Activated CD8-positive, alpha-beta memory T cell treated with anti-CD3 and anti-CD28 coated beads, Interleukin-2, amount 10 ng/mL, durations not matched to agents 7 days and 5 days (primary cell): ENCODE measurements at regions not wholly inside any gene's neighbourhood (a gene's known extent, or its start where the extent isn't known, plus 50 kb on each side); places are given as distances from the start of the nearest gene placed in this dataset.
"Not testable (repeated sequence)": the region's sequence is repeated elsewhere in the genome, so short reads cannot be mapped to it uniquely, and the experiment has no call there.

ENCODE experiments used
- ATAC-seq: fragments of 150-1000 bp; cut with Tn5 transposase; one replicate; pipeline ENCODE4 v1.10.0; 2021; ENCODE audit warnings: moderate library complexity
- CTCF ChIA-PET: fragments of 350-600 bp; sonication (Branson Sonifier 250); formaldehyde crosslinking; loops from one replicate; lab custom pipeline; 2021; ENCODE audit warnings: antibody characterized with exemption; lab: Charles Lee
- DNase-seq: peaks from one replicate; pipeline ENCODE4 v3.0.0-alpha.2; 2020
- H3K27ac Mint-ChIP-seq: one replicate; pipeline ENCODE4 v1.8.0; 2021; ENCODE audit warnings: mild to moderate bottlenecking, mixed read lengths
- H3K27me3 Mint-ChIP-seq: one replicate; pipeline ENCODE4 v1.8.0; 2021; ENCODE audit warnings: mixed read lengths
- H3K36me3 Mint-ChIP-seq: one replicate; pipeline ENCODE4 v1.8.0; 2021; ENCODE audit warnings: mild to moderate bottlenecking, mixed read lengths
- H3K4me1 Mint-ChIP-seq: one replicate; pipeline ENCODE4 v1.8.0; 2021; ENCODE audit warnings: mixed read lengths
- H3K4me3 Mint-ChIP-seq: one replicate; pipeline ENCODE4 v1.8.0; 2021; ENCODE audit warnings: mild to moderate bottlenecking, moderate library complexity, mixed read lengths
- H3K9me3 Mint-ChIP-seq: one replicate; pipeline ENCODE4 v1.8.0; 2022; ENCODE audit warnings: low read depth, mixed read lengths

DNA sequence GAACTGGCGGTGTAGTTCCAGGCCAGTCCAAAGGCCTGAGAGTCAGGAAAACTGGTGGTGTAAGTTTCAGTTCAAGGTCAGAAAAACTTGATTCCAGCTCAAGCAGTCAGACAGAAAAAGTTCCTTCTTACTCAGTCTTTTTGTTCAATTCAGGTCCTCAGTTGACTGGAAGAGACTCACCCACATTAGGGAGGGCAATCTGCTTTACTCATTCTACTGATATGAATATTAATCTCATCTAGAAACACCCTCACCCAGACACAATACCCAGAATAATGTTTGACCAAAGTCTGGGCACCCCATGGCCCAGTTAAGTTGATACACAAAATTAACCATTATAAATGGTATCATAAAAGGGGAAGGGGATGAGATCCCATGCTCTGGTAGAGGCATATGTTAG, 50.1 kb upstream of the LTA4H start:
- Mint-ChIP-seq H3K4me1 (peaks cover 2% of the 10 kb centered on the region), H3K9me3 (peaks cover 15% of the 10 kb centered on the region), H3K36me3 (peaks cover 5% of the 10 kb centered on the region), H3K27ac (no peak overlapping the region), H3K4me3 (no peak overlapping the region), H3K27me3 (no peaks in the 10 kb centered on the region)
- no peak for DNase-seq
- CTCF ChIA-PET = no interaction called here
- no peak for ATAC-seq

- H3K27me3 Mint-ChIP-seq, DNase-seq, CTCF ChIA-PET, H3K4me1 Mint-ChIP-seq, H3K4me3 Mint-ChIP-seq, ATAC-seq, H3K36me3 Mint-ChIP-seq: not testable (repeated sequence)
- peaks cover 15% of the 10 kb centered on the region for H3K9me3 Mint-ChIP-seq
- peak overlapping the region; percentile 9 for H3K27ac Mint-ChIP-seq
Measured at GRCh38 chr12:96086190-96086589, 50.8 kb upstream of the LTA4H start.

DNA sequence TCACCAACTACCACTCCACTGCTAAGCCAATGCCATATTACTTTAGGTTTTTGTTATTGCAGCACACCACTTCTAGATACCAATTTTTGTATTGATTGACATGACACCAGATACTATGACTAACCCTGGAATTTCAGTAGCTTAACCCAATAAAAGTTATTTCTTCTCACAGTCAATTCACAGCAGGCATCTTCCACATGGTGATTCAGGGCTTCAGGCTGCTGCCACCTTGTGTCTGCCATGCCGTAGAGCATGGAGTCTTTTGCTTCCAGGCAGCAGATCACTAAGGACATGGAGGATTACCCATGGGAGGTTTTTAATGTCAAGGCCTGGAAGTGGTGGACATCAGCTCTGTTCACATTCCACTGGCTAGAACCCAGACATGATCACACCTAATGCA, 56.4 kb upstream of the LTA4H start:
- CTCF ChIA-PET = no interaction called here
- no peak for ATAC-seq
- Mint-ChIP-seq H3K27me3 (no peaks in the 10 kb centered on the region), H3K27ac (no peak overlapping the region), H3K4me1 (peaks cover 10% of the 10 kb centered on the region), H3K36me3 (no peaks in the 10 kb centered on the region), H3K4me3 (no peak overlapping the region), H3K9me3 (peaks cover 6% of the 10 kb centered on the region)
- no peak for DNase-seq

DNA sequence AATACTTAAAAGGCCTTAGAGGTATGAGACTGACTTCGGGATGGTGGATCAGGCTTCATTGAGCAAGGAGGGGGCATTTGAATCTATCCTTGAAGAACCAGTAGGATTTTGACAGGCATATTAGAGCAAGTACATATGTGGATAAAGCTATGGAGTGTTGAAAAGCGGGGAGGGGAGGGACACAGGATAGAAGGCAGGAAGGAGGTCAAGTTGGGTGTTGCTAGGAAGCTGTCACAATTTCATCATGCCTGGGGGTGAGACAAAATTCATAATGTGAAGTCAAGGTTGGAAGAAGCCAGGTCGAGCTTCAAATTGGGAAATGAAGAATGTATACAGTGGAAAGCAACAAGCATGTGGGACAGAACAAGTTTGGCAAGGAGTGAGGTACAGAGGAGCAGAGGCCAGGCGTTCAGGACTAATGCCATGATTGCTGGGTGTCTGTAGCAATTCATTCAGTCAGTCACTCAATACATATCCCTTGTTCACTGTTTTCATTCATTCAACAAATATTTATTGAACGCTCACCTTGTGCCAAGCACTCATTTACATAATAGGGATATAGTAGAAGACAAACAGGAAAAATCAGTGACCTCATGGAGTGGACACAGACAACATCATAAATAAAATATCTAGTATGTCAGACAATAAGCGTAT, 58.3 kb upstream of the LTA4H start:
- DNase-seq = no peak
- CTCF ChIA-PET = no interaction called here
- H3K4me3 Mint-ChIP-seq = no peak overlapping the region
- ATAC-seq = no peak
- peaks cover 3% of the 10 kb centered on the region for H3K9me3 Mint-ChIP-seq
- peaks cover 10% of the 10 kb centered on the region for H3K4me1 Mint-ChIP-seq
- no peaks in the 10 kb centered on the region for H3K36me3 Mint-ChIP-seq
- no peaks in the 10 kb centered on the region for H3K27me3 Mint-ChIP-seq
- H3K27ac Mint-ChIP-seq = no peak overlapping the region

GRCh38 chr12:96094201-96094600, 58.8 kb upstream of the LTA4H start:
- Mint-ChIP-seq H3K4me1 (peaks cover 10% of the 10 kb centered on the region), H3K27ac (no peak overlapping the region), H3K4me3 (no peak overlapping the region), H3K36me3 (no peaks in the 10 kb centered on the region), H3K27me3 (no peaks in the 10 kb centered on the region), H3K9me3 (peaks cover 3% of the 10 kb centered on the region)
- CTCF ChIA-PET = no interaction called here
- DNase-seq (no peak), ATAC-seq (no peak)

- no peak for DNase-seq
- no peak overlapping the region for H3K4me3 Mint-ChIP-seq
- no peak for ATAC-seq
- H3K27ac Mint-ChIP-seq = no peak overlapping the region
- H3K27me3 Mint-ChIP-seq = no peaks in the 10 kb centered on the region
- CTCF ChIA-PET = no interaction called here
- H3K36me3 Mint-ChIP-seq = no peaks in the 10 kb centered on the region
- H3K9me3 Mint-ChIP-seq = no peaks in the 10 kb centered on the region
- H3K4me1 Mint-ChIP-seq = peaks cover 19% of the 10 kb centered on the region
Measured at GRCh38 chr12:96098631-96099030, 63.2 kb upstream of the LTA4H start.

DNA sequence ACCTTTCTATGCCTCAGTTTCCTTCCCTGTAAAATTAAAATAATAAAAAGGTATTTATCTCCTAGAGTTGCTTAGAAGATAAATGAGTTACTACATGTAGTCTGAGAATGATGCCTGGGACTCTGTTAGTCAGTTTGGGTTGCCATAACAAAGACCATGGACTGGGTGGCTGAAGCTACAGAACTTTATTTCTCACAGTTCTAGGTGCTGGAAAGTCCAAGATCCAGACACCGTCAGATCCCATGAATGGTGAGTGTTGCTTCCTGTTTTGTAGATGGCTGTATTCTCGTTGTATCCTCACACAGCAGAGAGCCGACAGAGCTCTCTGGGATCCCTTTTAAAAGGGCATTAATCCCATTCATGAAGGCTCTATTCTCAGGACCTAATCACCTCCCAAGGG, 64.0 kb upstream of the LTA4H start:
- Mint-ChIP-seq H3K9me3 (no peaks in the 10 kb centered on the region), H3K4me1 (peaks cover 14% of the 10 kb centered on the region), H3K27ac (no peak overlapping the region), H3K36me3 (no peaks in the 10 kb centered on the region), H3K27me3 (no peaks in the 10 kb centered on the region), H3K4me3 (no peak overlapping the region)
- DNase-seq = no peak
- CTCF ChIA-PET = interaction anchor here (0.6 to 1.2 kb wide), 3 partner anchors 35 to 273 kb away, joined by 3 to 4 read pairs (median 3); no protein-coding TSS in a partner anchor
- ATAC-seq = no peak

- H3K27ac Mint-ChIP-seq = peak overlapping the region; percentile 24
- no peaks in the 10 kb centered on the region for H3K27me3 Mint-ChIP-seq
- no peaks in the 10 kb centered on the region for H3K9me3 Mint-ChIP-seq
- no peaks in the 10 kb centered on the region for H3K36me3 Mint-ChIP-seq
- peak; percentile 30 for ATAC-seq
- peaks cover 8% of the 10 kb centered on the region for H3K4me1 Mint-ChIP-seq
- DNase-seq = peak; percentile 41
- no peak overlapping the region for H3K4me3 Mint-ChIP-seq
- CTCF ChIA-PET = interaction anchor here (0.6 to 1.2 kb wide), 3 partner anchors 36 to 272 kb away, joined by 3 to 4 read pairs (median 3); no protein-coding TSS in a partner anchor
Measured at GRCh38 chr12:96099986-96100385, 64.6 kb upstream of the LTA4H start.

DNA sequence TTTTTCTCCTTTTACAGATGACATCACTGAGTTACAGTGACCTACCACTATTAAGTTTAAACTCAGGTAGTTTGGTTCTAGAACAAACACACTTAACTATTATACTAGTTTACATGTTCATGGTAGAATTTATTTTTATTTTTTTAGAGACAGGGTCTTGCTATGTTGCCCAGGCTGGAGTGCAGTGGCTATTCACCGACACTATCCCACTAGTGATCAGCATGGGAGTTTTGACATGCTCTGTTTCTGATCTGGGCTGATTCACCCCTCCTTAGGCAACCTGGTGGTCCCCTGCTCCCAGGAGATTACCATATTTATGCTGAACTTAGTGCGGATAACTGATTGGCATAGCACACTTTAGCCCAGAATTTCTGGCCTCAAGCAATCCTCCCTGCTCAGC, 66.4 kb upstream of the LTA4H start:
- no peaks in the 10 kb centered on the region for H3K9me3 Mint-ChIP-seq
- no peaks in the 10 kb centered on the region for H3K27me3 Mint-ChIP-seq
- CTCF ChIA-PET = interaction anchor here (0.6 to 1.3 kb wide), 2 partner anchors 31 to 409 kb away, joined by 3 read pairs; no protein-coding TSS in a partner anchor
- H3K4me1 Mint-ChIP-seq = peaks cover 12% of the 10 kb centered on the region
- DNase-seq (no peak), ATAC-seq (no peak)
- no peak overlapping the region for H3K27ac Mint-ChIP-seq
- H3K36me3 Mint-ChIP-seq = no peaks in the 10 kb centered on the region
- no peak overlapping the region for H3K4me3 Mint-ChIP-seq

DNA sequence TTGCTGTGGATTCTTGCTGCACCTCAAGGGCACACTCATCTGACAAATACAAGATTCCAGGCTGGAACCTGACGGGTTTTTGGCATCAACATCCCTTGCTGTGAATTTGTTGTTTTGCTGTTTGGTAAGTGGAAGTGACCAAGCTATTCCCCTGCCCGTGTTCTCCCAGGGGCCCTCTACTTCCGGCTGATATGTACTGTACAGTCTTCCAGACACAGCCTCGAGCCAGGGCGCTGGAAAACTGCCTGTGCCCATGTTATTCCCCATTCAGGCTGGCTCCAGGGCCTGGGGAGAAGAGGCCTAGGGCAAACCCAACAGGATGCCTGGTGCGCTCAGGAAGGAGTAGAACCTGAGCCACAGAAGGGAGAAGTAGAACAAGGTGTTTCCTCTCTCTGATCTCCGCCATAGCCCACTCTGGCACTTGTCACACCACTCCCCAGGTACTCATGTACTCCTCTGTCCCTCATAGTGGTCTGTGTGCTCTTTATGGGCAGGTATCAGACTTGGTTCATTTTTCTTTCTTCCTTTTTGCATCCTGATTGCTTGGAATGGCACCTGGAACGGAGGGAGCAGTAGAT, 67.8 kb upstream of the LTA4H start:
- CTCF ChIA-PET = no interaction called here
- no peak for DNase-seq
- Mint-ChIP-seq H3K27ac (no peak overlapping the region), H3K27me3 (no peaks in the 10 kb centered on the region), H3K4me1 (peaks cover 16% of the 10 kb centered on the region), H3K4me3 (no peak overlapping the region), H3K36me3 (no peaks in the 10 kb centered on the region), H3K9me3 (no peaks in the 10 kb centered on the region)
- ATAC-seq = no peak

DNA sequence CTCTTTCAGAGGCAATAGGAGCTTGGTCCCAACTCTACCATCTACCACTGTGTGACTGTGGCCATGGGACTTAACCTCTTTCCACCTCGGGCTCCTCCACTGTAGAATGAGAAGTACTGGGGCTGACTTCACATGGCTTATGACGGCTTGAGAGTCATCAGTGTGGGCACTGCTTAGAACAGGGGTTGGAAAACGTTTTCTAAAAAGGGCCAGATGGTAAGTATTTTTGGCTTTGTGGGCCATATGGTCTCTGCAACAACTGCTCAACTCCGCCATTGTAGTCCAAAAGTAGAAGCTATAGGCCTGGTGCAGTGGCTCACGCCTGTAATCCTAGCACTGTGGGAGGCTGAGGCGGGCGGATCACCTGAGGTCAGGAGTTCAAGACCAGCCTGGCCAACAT, 69.2 kb upstream of the LTA4H start:
- H3K27me3 Mint-ChIP-seq = no peaks in the 10 kb centered on the region
- ATAC-seq (no peak), DNase-seq (no peak)
- H3K9me3 Mint-ChIP-seq = no peaks in the 10 kb centered on the region
- no peaks in the 10 kb centered on the region for H3K36me3 Mint-ChIP-seq
- no peak overlapping the region for H3K27ac Mint-ChIP-seq
- CTCF ChIA-PET = interaction anchor here (0.7 kb wide), 1 partner anchor 17 kb away, joined by 6 read pairs; no protein-coding TSS in a partner anchor
- H3K4me3 Mint-ChIP-seq = no peak overlapping the region
- peaks cover 20% of the 10 kb centered on the region for H3K4me1 Mint-ChIP-seq

DNA sequence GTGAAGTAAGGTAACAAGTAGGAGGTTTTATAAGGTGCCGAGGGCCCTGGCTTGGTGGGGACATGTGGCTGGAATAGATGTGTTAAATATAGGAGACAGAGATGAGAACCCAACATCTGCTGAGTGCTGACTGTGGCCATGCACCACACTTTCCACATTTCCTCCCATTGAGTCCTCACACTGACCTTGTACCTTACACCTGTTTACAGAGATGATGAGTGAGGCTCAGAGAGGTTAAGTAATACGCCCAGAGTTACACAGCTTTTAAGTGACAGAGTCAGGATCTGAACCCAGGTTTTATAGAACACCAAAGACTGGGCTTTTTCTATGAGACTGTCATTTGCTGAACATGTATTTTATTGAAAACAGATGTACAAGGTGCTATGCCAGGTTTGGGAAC, 70.8 kb upstream of the LTA4H start:
- no peak for ATAC-seq
- H3K27me3 Mint-ChIP-seq = no peaks in the 10 kb centered on the region
- peaks cover 11% of the 10 kb centered on the region for H3K4me1 Mint-ChIP-seq

GRCh38 chr12:96107236-96107635, 71.8 kb upstream of the LTA4H start:
- Mint-ChIP-seq H3K4me3 (no peak overlapping the region), H3K27ac (no peak overlapping the region), H3K9me3 (no peaks in the 10 kb centered on the region), H3K27me3 (peaks cover 3% of the 10 kb centered on the region), H3K4me1 (peaks cover 11% of the 10 kb centered on the region), H3K36me3 (no peaks in the 10 kb centered on the region)
- CTCF ChIA-PET = interaction anchor here (1.6 kb wide), 1 partner anchor 14 kb away, joined by 3 read pairs; no protein-coding TSS in a partner anchor
- DNase-seq (no peak), ATAC-seq (no peak)

More for the DNA sequence above, 70.8 kb upstream of the LTA4H start:
- Mint-ChIP-seq H3K9me3 (no peaks in the 10 kb centered on the region), H3K36me3 (no peaks in the 10 kb centered on the region), H3K27ac (no peak overlapping the region), H3K4me3 (no peak overlapping the region)
- CTCF ChIA-PET = interaction anchor here (0.7 to 1.6 kb wide), 2 partner anchors 15 to 249 kb away, joined by 3 read pairs; no protein-coding TSS in a partner anchor
- no peak for DNase-seq

DNA sequence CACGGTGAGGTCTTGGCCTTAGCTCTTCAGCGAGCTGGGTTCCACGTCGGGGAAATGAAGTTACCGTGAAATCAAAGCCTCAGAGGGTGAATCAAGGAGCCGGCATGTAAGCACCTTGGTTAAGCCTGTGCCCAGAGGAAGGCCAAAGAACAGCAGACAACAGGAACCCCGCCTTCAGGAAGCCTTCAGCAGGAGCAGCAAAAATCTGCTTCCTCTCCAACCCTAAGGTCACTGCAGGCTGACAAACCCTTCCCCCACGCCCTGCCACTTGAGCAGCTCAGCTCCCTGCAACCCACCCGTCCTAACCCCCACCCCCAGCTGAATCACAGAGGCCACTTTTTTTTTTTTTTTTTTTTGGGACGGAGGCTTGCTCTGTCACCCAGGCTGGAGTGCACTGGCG, 72.9 kb upstream of the LTA4H start:
- DNase-seq = peak; percentile 52
- peaks cover 11% of the 10 kb centered on the region for H3K4me1 Mint-ChIP-seq
- ATAC-seq = peak; percentile 60
- CTCF ChIA-PET = interaction anchor here (1.3 kb wide), 1 partner anchor 107 kb away, joined by 3 read pairs; no protein-coding TSS in a partner anchor
- peaks cover 10% of the 10 kb centered on the region for H3K27me3 Mint-ChIP-seq
- no peaks in the 10 kb centered on the region for H3K9me3 Mint-ChIP-seq
- H3K4me3 Mint-ChIP-seq = no peak overlapping the region
- H3K36me3 Mint-ChIP-seq = no peaks in the 10 kb centered on the region
- H3K27ac Mint-ChIP-seq = peak overlapping the region; percentile 69
